ENCODE measurements at regions not wholly inside any gene's neighbourhood (a gene's known extent, or its start where the extent isn't known, plus 50 kb on each side); places are given as distances from the start of the nearest gene placed in this dataset.
"Not testable (repeated sequence)": the region's sequence is repeated elsewhere in the genome, so short reads cannot be mapped to it uniquely, and the experiment has no call there.

DNA sequence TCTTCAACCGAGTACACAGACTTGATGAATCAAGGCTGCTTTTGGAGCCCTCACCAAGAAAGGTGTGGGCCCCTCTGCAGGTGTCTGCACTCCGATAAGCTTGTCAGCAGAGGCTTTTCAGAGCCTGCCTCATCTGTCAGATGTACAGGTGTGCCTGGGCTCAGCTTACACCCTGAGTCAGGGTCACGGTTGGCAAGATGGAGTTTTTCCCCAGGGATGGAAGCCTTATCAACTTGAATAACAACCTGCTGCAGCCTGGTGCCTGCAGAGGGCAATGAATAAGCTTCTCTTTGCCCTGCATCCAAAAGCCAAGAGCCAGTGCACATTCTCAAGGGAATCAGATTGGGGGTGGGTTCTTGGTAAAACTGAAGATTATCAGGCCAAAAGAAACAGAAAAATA lies 427.1 kb downstream of the CD83 start:
- no peak for ATAC-seq
- no peak for DNase-seq (ENCODE audit: low spot score)

GRCh38 chr6:14545496-14545895 lies 427.9 kb downstream of the CD83 start:
- ATAC-seq (no peak), DNase-seq (ENCODE audit: low spot score) (no peak)

GRCh38 chr6:14546036-14546435 lies 428.5 kb downstream of the CD83 start:
- ATAC-seq: no peak

DNA sequence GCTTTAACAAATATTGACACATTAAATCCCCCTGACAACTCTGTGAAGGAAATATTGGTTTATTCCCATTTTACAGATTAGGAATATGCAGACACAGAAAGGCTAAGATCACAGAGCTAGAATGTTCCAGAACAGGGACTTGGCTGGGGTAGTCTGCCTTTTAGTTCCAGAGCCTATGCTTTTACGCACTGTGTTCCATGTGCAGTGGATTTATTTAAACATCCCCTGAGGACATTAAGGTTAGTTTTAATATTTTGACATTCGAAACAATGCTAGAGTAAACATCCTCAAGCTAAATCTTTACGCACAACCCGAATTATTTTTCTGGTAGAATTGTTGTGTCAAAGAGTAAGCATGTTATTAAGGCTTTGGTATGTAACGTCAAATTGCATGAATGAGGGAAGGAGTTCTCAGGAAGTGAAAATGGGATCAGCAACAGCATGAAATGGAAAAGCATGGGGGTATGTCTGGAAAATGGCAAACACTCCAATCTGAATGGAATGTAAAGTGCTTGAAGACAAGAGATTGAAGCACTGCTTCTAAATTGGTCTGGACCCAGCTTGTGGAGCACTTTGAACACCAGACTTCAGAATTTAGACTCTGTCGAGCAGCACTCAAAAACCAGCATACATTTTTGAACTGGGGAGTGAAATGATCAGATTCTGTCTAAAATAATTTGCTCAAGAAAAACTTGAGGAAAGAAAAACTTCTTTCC lies 429.9 kb downstream of the CD83 start:
- DNase-seq (ENCODE audit: low spot score) (no peak), ATAC-seq (no peak)

More at GRCh38 chr6:14546036-14546435, 428.5 kb downstream of the CD83 start:
- no peak for DNase-seq (ENCODE audit: low spot score)

GRCh38 chr6:14549304-14549770 lies 431.8 kb downstream of the CD83 start:
- DNase-seq (ENCODE audit: low spot score) (no peak), ATAC-seq (no peak)

GRCh38 chr6:14549871-14550270 lies 432.3 kb downstream of the CD83 start:
- no peak for ATAC-seq
- no peak for DNase-seq (ENCODE audit: low spot score)

DNA sequence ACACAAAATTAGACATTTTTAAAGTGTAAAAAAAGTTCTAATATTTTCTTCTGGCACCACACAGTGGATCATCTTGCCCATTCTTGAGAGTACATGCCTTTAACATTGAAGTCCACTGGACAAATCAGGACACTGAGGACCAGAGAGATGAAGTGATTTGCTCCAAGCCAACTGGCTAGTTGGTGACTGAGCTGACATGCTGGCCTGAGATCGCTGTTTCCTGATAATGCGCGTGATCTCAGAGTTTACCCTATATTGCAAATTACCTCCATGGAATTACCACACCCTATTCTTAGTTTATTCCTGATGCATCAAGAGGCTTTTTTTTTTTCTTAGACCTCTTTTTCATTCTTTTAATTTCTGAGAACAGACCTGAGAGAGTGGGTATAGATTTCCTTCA lies 432.8 kb downstream of the CD83 start:
- ATAC-seq (no peak), DNase-seq (ENCODE audit: low spot score) (no peak)

DNA sequence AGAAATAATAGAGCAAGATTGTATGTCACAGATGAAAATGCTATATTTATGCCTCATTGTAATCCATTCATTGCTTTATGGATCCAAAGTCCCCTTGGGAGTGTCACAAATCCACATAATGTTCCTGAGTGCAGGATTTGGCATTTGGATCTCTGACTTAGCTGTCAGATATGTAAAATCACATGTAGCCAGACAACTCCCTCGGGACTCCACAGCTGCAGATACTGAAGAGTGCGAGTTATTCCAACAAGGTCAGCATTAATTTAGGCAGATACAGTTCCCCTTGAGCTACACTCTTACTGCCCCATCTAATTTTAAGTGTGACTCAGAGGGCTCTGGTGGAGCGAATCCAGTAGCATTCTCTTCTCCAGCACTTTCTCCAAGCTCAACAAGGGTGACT lies 433.2 kb downstream of the CD83 start:
- DNase-seq (ENCODE audit: low spot score) (no peak), ATAC-seq (no peak)

- DNase-seq (ENCODE audit: low spot score); ATAC-seq: not testable (repeated sequence)
Measured at GRCh38 chr6:14551601-14552000, 434.0 kb downstream of the CD83 start.

DNA sequence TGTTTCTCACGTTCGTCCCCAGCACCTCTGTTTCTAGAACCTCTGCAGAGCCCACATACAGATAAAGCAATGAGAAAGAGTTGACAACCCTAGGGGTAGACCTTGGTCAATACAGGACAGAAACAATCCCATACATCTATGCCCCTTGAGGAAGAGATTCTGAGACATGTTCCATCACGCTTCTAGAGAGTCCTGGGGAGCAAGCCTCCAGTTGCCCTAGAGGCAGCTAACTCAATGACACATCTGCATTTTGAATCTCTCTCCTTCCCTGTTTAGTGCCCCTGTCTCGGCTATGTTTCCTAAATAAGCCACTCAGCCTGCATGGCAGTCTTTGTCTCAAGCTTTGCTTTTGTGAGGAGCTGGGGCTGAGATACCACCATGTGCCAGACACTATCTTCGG lies 435.3 kb downstream of the CD83 start:
- no peak for DNase-seq (ENCODE audit: low spot score)
- ATAC-seq: no peak

- DNase-seq (ENCODE audit: low spot score): no peak
- ATAC-seq: no peak
Measured at GRCh38 chr6:14553515-14553914, 435.9 kb downstream of the CD83 start.

- DNase-seq (ENCODE audit: low spot score) (no peak), ATAC-seq (no peak)
Measured at GRCh38 chr6:14555804-14556203, 438.2 kb downstream of the CD83 start.

DNA sequence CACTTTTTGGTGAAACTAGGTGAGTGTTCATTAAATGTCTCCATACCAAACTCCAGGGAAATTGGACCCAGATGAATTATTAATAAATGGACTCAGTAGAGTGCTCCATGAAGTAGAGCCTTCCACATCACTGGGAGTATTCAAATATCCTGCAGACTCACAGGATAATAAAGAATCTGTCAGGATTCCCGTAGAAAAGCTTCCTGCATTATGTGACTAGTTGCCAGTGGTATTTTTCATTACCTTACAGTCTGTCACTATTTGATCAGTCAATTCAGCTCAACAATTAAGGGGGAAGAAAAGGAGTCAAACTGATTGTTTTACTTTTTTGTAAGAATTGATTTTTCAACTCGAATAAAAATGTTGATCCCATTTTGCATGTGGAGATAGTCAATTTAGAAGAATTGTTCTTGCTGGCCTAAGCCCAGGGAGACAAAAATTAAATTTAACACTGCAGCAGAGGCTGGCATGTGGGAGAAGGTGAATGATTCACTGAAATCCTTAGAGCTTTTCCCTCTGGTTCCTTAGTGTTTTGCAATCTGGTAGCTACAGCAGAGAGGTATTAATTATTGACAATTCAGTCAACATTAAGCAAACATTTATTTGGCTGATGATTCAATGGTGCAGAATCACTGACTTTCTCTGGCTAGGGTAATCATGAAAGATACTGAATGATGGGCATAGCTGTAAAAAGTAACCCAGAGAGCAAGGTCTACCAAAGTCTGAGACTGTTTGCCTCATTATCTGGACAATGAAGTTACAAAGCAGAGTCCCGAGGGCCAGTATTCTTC lies 442.4 kb downstream of the CD83 start:
- DNase-seq (ENCODE audit: low spot score): no peak
- peak; percentile 95 for ATAC-seq

DNA sequence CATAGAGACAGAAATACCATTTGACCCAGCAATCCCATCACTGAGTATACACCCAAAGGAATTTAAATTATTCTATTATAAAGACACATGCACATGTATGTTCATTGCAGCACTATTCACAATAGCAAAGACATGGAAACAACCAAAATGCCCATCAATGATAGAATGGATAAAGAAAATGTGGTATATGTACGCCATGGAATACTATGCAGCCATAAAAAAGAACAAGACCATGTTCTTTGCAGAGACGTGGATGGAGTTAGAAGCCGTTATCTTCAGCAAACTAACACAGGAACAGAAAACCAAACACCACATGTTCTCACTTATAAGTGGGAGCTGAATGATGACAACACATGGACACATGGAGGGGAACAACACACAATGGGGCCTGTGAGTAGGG lies 444.0 kb downstream of the CD83 start:
- ATAC-seq; DNase-seq (ENCODE audit: low spot score): not testable (repeated sequence)

GRCh38 chr6:14567842-14568241 lies 450.3 kb downstream of the CD83 start:
- ATAC-seq: peak; percentile 86
- no peak for DNase-seq (ENCODE audit: low spot score)

DNA sequence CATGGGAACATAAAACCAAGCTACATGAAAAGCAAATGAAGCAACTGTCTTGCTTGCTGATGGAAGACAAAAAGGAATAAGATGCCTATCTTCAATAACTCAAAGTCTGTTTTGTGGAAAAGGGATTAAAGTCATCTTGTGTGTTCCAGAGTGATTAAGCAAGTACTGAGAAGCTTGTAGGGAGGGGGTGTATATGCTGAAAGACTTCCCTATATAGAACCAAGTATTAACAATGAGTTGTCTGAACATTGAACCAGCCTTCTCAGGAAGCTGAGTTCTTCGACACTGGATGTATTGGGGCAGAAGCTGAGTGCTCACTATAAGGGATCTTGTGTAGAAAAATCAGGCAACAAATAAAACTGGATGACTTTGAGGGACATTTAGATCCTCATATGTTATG lies 451.8 kb downstream of the CD83 start:
- DNase-seq (ENCODE audit: low spot score): no peak
- ATAC-seq: no peak

GRCh38 chr6:14569874-14570273 lies 452.3 kb downstream of the CD83 start:
- ATAC-seq; DNase-seq (ENCODE audit: low spot score): not testable (repeated sequence)

DNA sequence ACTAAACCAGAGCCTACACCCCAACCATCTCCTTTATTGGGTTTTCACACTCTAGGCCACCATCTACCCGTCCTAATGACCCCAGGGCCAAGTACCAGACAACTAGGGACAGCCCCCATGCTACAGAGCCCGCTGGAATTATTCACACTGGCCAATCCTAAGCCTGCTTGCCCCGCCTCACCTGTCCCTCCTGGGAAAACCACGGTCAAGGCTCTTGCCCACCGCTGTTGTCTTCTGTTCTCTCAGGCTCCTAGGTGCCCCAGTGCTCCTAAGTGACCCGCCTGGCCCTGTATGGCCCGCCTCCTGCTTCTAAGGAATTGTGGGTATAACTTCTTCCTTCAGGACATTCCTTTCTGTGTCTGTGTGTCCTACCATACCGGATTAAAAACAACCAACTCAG lies 453.4 kb downstream of the CD83 start:
- no peak for ATAC-seq
- DNase-seq (ENCODE audit: low spot score): no peak

- no peak for ATAC-seq
- DNase-seq (ENCODE audit: low spot score): no peak
Measured at GRCh38 chr6:14571746-14572145, 454.2 kb downstream of the CD83 start.

- DNase-seq (ENCODE audit: low spot score) (no peak), ATAC-seq (no peak)
Measured at GRCh38 chr6:14573267-14573666, 455.7 kb downstream of the CD83 start.

- ATAC-seq: no peak
- no peak for DNase-seq (ENCODE audit: low spot score)
Measured at GRCh38 chr6:14573703-14574290, 456.2 kb downstream of the CD83 start.

DNA sequence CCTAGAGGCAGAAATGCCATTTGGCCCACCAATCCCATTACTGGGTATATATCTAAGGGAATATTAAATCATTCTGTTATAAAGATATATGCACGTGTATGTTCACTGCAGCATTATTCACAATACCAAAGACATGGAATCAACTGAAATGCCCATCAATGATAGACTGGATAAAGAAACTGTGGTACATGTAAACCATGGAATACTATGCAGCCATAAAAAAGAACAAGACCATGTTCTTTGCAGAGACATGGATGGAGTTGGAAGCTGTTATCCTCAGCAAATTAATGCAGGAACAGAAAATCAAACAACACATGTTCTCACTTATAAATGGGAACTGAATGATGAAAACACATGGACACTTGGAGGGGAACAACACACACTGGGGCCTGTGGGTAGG lies 458.4 kb downstream of the CD83 start:
- ATAC-seq: no peak
- no peak for DNase-seq (ENCODE audit: low spot score)
